GM23338 (cell line): ENCODE measurements at regions not wholly inside any gene's neighbourhood (a gene's known extent, or its start where the extent isn't known, plus 50 kb on each side); places are given as distances from the start of the nearest gene placed in this dataset.

Experiments used
- ATAC-seq: fragments of 200-7000 bp; cut with Tn5 transposase; 3 replicates; pipeline ENCODE4 v1.9.1; 2020
- DNase-seq: peaks from one replicate; pipeline ENCODE4 v3.0.0-alpha.2; 2015; ENCODE audit warnings: low spot score
- H2AFZ ChIP-seq: fragments of 200-600 bp; sonication (generic); 2 replicates; pipeline ENCODE4 v1.8.0; 2016; ENCODE audit warnings: antibody characterized with exemption, mild to moderate bottlenecking, moderate library complexity
- H3F3A ChIP-seq: fragments of 200-600 bp; sonication (generic); replicated peaks from 2 replicates; pipeline ENCODE4 v1.8.0; 2017; ENCODE audit warnings: antibody characterized with exemption, mixed run types, low read depth
- H3K27ac ChIP-seq: fragments of 200-600 bp; sonication (generic); 2 replicates; pipeline ENCODE4 v1.6.1; 2016; ENCODE audit warnings: low read depth
- H3K27me3 ChIP-seq: fragments of 200-600 bp; sonication (generic); 2 replicates; pipeline ENCODE4 v1.8.0; 2016; ENCODE audit warnings: mild to moderate bottlenecking, mixed run types, moderate library complexity; ENCODE audit not compliant: insufficient read depth
- H3K36me3 ChIP-seq: fragments of 200-600 bp; sonication (generic); 2 replicates; pipeline ENCODE4 v1.8.0; 2016; ENCODE audit warnings: mild to moderate bottlenecking; ENCODE audit not compliant: insufficient read depth
- H3K4me1 ChIP-seq: fragments of 200-600 bp; sonication (generic); 2 replicates; pipeline ENCODE4 v1.8.0; 2016; ENCODE audit warnings: mild to moderate bottlenecking, moderate library complexity; ENCODE audit not compliant: insufficient read depth
- H3K4me2 ChIP-seq: fragments of 200-600 bp; sonication (generic); 2 replicates; pipeline ENCODE4 v1.7.1; 2017; ENCODE audit warnings: mixed run types
- H3K4me3 ChIP-seq: fragments of 200-600 bp; sonication (generic); 2 replicates; pipeline ENCODE4 v1.6.1; 2016; ENCODE audit warnings: mixed run types
- H3K79me2 ChIP-seq: fragments of 200-600 bp; sonication (generic); replicated peaks from 2 replicates; pipeline ENCODE4 v1.8.0; 2017; ENCODE audit warnings: mild to moderate bottlenecking; ENCODE audit not compliant: insufficient read depth
- H3K9me2 ChIP-seq: fragments of 200-600 bp; sonication (generic); 2 replicates; pipeline ENCODE4 v1.8.0; 2017; ENCODE audit not compliant: insufficient read depth
- H4K20me1 ChIP-seq: fragments of 200-600 bp; sonication (generic); replicated peaks from 2 replicates; pipeline ENCODE4 v1.8.0; 2017; ENCODE audit warnings: mild to moderate bottlenecking; ENCODE audit not compliant: insufficient read depth
- H3K27ac Mint-ChIP-seq: 2 replicates; pipeline ENCODE4 v1.8.0; 2020; ENCODE audit warnings: inconsistent platforms, mild to moderate bottlenecking, moderate library complexity, mixed read lengths
- H3K27me3 Mint-ChIP-seq: 3 replicates; pipeline ENCODE4 v1.8.0; 2022; ENCODE audit warnings: low read depth, mild to moderate bottlenecking, moderate library complexity, mixed read lengths, inconsistent platforms; ENCODE audit not compliant: insufficient read depth, poor library complexity
- H3K36me3 Mint-ChIP-seq: 3 replicates; pipeline ENCODE4 v1.8.0; 2021; ENCODE audit warnings: low read depth, mild to moderate bottlenecking, inconsistent platforms, moderate library complexity, mixed read lengths
- H3K4me1 Mint-ChIP-seq: 3 replicates; pipeline ENCODE4 v1.8.0; 2020; ENCODE audit warnings: mild to moderate bottlenecking, inconsistent platforms, mixed read lengths
- H3K4me3 Mint-ChIP-seq: 3 replicates; pipeline ENCODE4 v1.8.0; 2021; ENCODE audit warnings: moderate library complexity, mild to moderate bottlenecking, inconsistent platforms, mixed read lengths
- H3K9me3 Mint-ChIP-seq: 3 replicates; pipeline ENCODE4 v1.8.0; 2020; ENCODE audit warnings: moderate library complexity, mild to moderate bottlenecking, inconsistent platforms, mixed read lengths
- CREB1 ChIP-seq: fragments of 250-450 bp; sonication (Bioruptor Pico); IDR thresholded peaks from 2 replicates; pipeline ENCODE4 v1.5.0; 2020; ENCODE audit warnings: low read depth, mild to moderate bottlenecking, moderate library complexity
- EZH2 ChIP-seq: fragments of 200-600 bp; sonication (generic); IDR thresholded peaks from one replicate; pipeline ENCODE4 v1.8.0; 2017; ENCODE audit warnings: antibody characterized with exemption, mild to moderate bottlenecking, low read depth; ENCODE audit not compliant: unreplicated experiment
- EZH2phosphoT487 ChIP-seq: fragments of 200-600 bp; sonication (generic); IDR thresholded peaks from one replicate; pipeline ENCODE4 v1.8.1; 2018; ENCODE audit warnings: antibody characterized with exemption; ENCODE audit not compliant: unreplicated experiment
- JUNB ChIP-seq: IDR thresholded peaks from one replicate; pipeline ENCODE4 v1.6.1; 2016; ENCODE audit warnings: antibody characterized with exemption; ENCODE audit not compliant: unreplicated experiment
- NANOG ChIP-seq: IDR thresholded peaks from 2 replicates; pipeline ENCODE4 v1.6.1; 2016; ENCODE audit warnings: antibody characterized with exemption, borderline replicate concordance
- POLR2AphosphoS5 ChIP-seq: IDR thresholded peaks from 2 replicates; pipeline ENCODE4 v1.6.1; 2016; ENCODE audit warnings: antibody characterized with exemption, low read depth
- STAT1 ChIP-seq: IDR thresholded peaks from one replicate; pipeline ENCODE4 v1.6.1; 2016; ENCODE audit warnings: antibody characterized with exemption; ENCODE audit not compliant: unreplicated experiment
- ZNF114 ChIP-seq: fragments of 250-450 bp; sonication (Bioruptor Pico); IDR thresholded peaks from 2 replicates; pipeline ENCODE4 v1.5.0; 2020; ENCODE audit warnings: mild to moderate bottlenecking, moderate library complexity
- ZNF331 ChIP-seq: fragments of 250-450 bp; sonication (Bioruptor Pico); IDR thresholded peaks from 2 replicates; pipeline ENCODE4 v1.5.0; 2020; ENCODE audit warnings: low read depth, mild to moderate bottlenecking, moderate library complexity
- TF ChIP-seq, protein P1 (sequence below): IDR thresholded peaks from 2 replicates; pipeline ENCODE4 v1.6.1; 2016; ENCODE audit warnings: antibody characterized with exemption
- TF ChIP-seq, protein P2 (sequence below), 2 experiments: fragments of 200-600 bp in 1 of 2; sonication (generic) in 1 of 2; conservative IDR thresholded peaks; 2 replicates each; pipeline versions ENCODE4 v1.5.1 to v1.6.1; 2016 to 2017; ENCODE audit warnings: antibody characterized with exemption in 2 of 2, low read depth in 2 of 2, mild to moderate bottlenecking in 2 of 2, moderate library complexity in 1 of 2
- TF ChIP-seq, protein P3 (sequence below): fragments of 250-450 bp; sonication (Bioruptor Pico); IDR thresholded peaks from 2 replicates; pipeline ENCODE4 v1.5.0; 2020; ENCODE audit warnings: mild to moderate bottlenecking, moderate library complexity
- TF ChIP-seq, protein P4 (sequence below): IDR thresholded peaks from one replicate; pipeline ENCODE4 v1.6.1; 2018; ENCODE audit warnings: antibody characterized with exemption; ENCODE audit not compliant: unreplicated experiment

DNA sequence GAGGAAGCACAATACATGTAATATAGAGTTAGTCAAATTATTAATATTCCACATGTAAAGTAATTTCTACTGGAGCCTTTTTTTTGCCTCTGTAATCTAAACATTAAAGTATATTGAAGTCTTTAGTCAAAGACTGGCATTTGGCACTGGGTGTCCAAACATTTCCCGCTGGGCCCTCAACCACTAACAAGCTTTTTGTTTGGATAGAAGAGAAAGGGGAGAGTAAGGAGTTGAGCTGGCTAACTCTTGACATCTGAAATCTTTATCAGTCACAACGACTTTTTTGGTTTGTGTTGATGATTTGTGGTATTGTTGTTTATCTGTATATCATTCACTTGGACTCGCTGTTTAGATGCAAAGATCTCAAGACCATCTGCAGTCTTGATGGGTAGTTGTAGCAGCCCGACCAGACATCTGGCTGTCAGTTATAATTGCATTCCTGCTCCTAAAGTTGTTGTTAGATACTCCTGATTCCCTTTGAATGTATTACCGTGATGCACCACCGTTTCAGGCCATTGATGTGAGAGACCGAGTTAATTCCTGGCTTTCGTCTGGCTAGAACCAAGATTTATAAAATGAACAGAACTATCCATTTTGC, 379.6 kb downstream of the MTX2 start:
- H3K27me3 Mint-ChIP-seq = peaks cover 1% of the 10 kb centered on the region
- H3K4me2 ChIP-seq = no peak overlapping the region

More for the DNA sequence above, 379.6 kb downstream of the MTX2 start:
- DNase-seq (no peak), ATAC-seq (no peak)
- Mint-ChIP-seq H3K36me3 (no peaks in the 10 kb centered on the region), H3K9me3 (no peaks in the 10 kb centered on the region), H3K27ac (no peak overlapping the region), H3K4me1 (peaks cover 55% of the 10 kb centered on the region), H3K4me3 (no peak overlapping the region)
- H2AFZ ChIP-seq = no peak overlapping the region
- H4K20me1 ChIP-seq = no peaks in the 10 kb centered on the region
- H3K9me2 ChIP-seq = no peaks in the 10 kb centered on the region
- H3K4me3 ChIP-seq = no peak overlapping the region
- H3K27me3 ChIP-seq = peaks cover 27% of the 10 kb centered on the region
- H3F3A ChIP-seq = no peaks in the 10 kb centered on the region
- no peaks in the 10 kb centered on the region for H3K36me3 ChIP-seq
- H3K27ac ChIP-seq = no peak overlapping the region
- H3K79me2 ChIP-seq = no peaks in the 10 kb centered on the region
- TF ChIP-seq, protein P1, sequence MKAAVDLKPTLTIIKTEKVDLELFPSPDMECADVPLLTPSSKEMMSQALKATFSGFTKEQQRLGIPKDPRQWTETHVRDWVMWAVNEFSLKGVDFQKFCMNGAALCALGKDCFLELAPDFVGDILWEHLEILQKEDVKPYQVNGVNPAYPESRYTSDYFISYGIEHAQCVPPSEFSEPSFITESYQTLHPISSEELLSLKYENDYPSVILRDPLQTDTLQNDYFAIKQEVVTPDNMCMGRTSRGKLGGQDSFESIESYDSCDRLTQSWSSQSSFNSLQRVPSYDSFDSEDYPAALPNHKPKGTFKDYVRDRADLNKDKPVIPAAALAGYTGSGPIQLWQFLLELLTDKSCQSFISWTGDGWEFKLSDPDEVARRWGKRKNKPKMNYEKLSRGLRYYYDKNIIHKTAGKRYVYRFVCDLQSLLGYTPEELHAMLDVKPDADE = no peak
- TF ChIP-seq POLR2AphosphoS5 (no peak), EZH2phosphoT487 (no peak), CREB1 (CRISPR knock-in tag) (no peak), JUNB (no peak), NANOG (no peak), ZNF114 (CRISPR knock-in tag) (no peak), EZH2 (no peak), STAT1 (no peak), ZNF331 (CRISPR knock-in tag) (no peak)
- TF ChIP-seq, protein P2, sequence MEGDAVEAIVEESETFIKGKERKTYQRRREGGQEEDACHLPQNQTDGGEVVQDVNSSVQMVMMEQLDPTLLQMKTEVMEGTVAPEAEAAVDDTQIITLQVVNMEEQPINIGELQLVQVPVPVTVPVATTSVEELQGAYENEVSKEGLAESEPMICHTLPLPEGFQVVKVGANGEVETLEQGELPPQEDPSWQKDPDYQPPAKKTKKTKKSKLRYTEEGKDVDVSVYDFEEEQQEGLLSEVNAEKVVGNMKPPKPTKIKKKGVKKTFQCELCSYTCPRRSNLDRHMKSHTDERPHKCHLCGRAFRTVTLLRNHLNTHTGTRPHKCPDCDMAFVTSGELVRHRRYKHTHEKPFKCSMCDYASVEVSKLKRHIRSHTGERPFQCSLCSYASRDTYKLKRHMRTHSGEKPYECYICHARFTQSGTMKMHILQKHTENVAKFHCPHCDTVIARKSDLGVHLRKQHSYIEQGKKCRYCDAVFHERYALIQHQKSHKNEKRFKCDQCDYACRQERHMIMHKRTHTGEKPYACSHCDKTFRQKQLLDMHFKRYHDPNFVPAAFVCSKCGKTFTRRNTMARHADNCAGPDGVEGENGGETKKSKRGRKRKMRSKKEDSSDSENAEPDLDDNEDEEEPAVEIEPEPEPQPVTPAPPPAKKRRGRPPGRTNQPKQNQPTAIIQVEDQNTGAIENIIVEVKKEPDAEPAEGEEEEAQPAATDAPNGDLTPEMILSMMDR (conservative IDR thresholded peaks at IDR 0.05; ENCODE audit: low read depth in 2 of 2) = no peak
- TF ChIP-seq, protein P3, sequence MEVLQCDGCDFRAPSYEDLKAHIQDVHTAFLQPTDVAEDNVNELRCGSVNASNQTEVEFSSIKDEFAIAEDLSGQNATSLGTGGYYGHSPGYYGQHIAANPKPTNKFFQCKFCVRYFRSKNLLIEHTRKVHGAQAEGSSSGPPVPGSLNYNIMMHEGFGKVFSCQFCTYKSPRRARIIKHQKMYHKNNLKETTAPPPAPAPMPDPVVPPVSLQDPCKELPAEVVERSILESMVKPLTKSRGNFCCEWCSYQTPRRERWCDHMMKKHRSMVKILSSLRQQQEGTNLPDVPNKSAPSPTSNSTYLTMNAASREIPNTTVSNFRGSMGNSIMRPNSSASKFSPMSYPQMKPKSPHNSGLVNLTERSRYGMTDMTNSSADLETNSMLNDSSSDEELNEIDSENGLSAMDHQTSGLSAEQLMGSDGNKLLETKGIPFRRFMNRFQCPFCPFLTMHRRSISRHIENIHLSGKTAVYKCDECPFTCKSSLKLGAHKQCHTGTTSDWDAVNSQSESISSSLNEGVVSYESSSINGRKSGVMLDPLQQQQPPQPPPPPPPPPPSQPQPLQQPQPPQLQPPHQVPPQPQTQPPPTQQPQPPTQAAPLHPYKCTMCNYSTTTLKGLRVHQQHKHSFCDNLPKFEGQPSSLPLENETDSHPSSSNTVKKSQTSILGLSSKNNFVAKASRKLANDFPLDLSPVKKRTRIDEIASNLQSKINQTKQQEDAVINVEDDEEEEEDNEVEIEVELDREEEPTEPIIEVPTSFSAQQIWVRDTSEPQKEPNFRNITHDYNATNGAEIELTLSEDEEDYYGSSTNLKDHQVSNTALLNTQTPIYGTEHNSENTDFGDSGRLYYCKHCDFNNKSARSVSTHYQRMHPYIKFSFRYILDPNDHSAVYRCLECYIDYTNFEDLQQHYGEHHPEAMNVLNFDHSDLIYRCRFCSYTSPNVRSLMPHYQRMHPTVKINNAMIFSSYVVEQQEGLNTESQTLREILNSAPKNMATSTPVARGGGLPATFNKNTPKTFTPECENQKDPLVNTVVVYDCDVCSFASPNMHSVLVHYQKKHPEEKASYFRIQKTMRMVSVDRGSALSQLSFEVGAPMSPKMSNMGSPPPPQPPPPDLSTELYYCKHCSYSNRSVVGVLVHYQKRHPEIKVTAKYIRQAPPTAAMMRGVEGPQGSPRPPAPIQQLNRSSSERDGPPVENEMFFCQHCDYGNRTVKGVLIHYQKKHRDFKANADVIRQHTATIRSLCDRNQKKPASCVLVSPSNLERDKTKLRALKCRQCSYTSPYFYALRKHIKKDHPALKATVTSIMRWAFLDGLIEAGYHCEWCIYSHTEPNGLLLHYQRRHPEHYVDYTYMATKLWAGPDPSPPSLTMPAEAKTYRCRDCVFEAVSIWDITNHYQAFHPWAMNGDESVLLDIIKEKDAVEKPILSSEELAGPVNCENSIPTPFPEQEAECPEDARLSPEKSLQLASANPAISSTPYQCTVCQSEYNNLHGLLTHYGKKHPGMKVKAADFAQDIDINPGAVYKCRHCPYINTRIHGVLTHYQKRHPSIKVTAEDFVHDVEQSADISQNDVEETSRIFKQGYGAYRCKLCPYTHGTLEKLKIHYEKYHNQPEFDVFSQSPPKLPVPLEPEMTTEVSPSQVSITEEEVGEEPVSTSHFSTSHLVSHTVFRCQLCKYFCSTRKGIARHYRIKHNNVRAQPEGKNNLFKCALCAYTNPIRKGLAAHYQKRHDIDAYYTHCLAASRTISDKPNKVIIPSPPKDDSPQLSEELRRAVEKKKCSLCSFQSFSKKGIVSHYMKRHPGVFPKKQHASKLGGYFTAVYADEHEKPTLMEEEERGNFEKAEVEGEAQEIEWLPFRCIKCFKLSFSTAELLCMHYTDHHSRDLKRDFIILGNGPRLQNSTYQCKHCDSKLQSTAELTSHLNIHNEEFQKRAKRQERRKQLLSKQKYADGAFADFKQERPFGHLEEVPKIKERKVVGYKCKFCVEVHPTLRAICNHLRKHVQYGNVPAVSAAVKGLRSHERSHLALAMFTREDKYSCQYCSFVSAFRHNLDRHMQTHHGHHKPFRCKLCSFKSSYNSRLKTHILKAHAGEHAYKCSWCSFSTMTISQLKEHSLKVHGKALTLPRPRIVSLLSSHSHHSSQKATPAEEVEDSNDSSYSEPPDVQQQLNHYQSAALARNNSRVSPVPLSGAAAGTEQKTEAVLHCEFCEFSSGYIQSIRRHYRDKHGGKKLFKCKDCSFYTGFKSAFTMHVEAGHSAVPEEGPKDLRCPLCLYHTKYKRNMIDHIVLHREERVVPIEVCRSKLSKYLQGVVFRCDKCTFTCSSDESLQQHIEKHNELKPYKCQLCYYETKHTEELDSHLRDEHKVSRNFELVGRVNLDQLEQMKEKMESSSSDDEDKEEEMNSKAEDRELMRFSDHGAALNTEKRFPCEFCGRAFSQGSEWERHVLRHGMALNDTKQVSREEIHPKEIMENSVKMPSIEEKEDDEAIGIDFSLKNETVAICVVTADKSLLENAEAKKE (CRISPR knock-in tag) = no peak
- TF ChIP-seq, protein P4, sequence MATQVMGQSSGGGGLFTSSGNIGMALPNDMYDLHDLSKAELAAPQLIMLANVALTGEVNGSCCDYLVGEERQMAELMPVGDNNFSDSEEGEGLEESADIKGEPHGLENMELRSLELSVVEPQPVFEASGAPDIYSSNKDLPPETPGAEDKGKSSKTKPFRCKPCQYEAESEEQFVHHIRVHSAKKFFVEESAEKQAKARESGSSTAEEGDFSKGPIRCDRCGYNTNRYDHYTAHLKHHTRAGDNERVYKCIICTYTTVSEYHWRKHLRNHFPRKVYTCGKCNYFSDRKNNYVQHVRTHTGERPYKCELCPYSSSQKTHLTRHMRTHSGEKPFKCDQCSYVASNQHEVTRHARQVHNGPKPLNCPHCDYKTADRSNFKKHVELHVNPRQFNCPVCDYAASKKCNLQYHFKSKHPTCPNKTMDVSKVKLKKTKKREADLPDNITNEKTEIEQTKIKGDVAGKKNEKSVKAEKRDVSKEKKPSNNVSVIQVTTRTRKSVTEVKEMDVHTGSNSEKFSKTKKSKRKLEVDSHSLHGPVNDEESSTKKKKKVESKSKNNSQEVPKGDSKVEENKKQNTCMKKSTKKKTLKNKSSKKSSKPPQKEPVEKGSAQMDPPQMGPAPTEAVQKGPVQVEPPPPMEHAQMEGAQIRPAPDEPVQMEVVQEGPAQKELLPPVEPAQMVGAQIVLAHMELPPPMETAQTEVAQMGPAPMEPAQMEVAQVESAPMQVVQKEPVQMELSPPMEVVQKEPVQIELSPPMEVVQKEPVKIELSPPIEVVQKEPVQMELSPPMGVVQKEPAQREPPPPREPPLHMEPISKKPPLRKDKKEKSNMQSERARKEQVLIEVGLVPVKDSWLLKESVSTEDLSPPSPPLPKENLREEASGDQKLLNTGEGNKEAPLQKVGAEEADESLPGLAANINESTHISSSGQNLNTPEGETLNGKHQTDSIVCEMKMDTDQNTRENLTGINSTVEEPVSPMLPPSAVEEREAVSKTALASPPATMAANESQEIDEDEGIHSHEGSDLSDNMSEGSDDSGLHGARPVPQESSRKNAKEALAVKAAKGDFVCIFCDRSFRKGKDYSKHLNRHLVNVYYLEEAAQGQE = no peak
- H3K4me1 ChIP-seq = peaks cover 50% of the 10 kb centered on the region
